Stimulated activated CD4-positive, alpha-beta T cell treated with anti-CD3 and anti-CD28 coated beads, Interleukin-4, amount 100 ng/mL, for 24 hours (primary cell): ENCODE measurements at regions not wholly inside any gene's neighbourhood (a gene's known extent, or its start where the extent isn't known, plus 50 kb on each side); places are given as distances from the start of the nearest gene placed in this dataset.

ENCODE experiments used
- DNase-seq: peaks from one replicate; pipeline ENCODE4 v3.0.0-alpha.2; 2020

GRCh38 chr4:20532871-20533870 is 167.1 kb upstream of the PACRGL start:
- DNase-seq: no peak

- no peak for DNase-seq
Measured at GRCh38 chr4:20538905-20539304, 161.4 kb upstream of the PACRGL start.

- no peak for DNase-seq
Measured at GRCh38 chr4:20543131-20543530, 157.1 kb upstream of the PACRGL start.

GRCh38 chr4:20544645-20545044 is 155.6 kb upstream of the PACRGL start:
- no peak for DNase-seq

GRCh38 chr4:20552004-20552403 is 148.3 kb upstream of the PACRGL start:
- DNase-seq: no peak

GRCh38 chr4:20554134-20554533 is 146.1 kb upstream of the PACRGL start:
- no peak for DNase-seq

GRCh38 chr4:20565075-20565721 is 135.1 kb upstream of the PACRGL start:
- DNase-seq: no peak

- DNase-seq: no peak
Measured at GRCh38 chr4:20570981-20571715, 129.1 kb upstream of the PACRGL start.

GRCh38 chr4:20572976-20573375 is 127.3 kb upstream of the PACRGL start:
- DNase-seq: no peak

- DNase-seq: no peak
Measured at GRCh38 chr4:20574986-20575385, 125.3 kb upstream of the PACRGL start.

- DNase-seq: no peak
Measured at GRCh38 chr4:20575486-20575885, 124.8 kb upstream of the PACRGL start.

GRCh38 chr4:20576861-20577260 is 123.4 kb upstream of the PACRGL start:
- DNase-seq: no peak

- DNase-seq: no peak
Measured at GRCh38 chr4:20577702-20578101, 122.6 kb upstream of the PACRGL start.

GRCh38 chr4:20580907-20581306 is 119.4 kb upstream of the PACRGL start:
- DNase-seq: no peak

- no peak for DNase-seq
Measured at GRCh38 chr4:20589436-20589835, 110.8 kb upstream of the PACRGL start.

GRCh38 chr4:20590849-20591248 is 109.4 kb upstream of the PACRGL start:
- DNase-seq: no peak

- DNase-seq: no peak
Measured at GRCh38 chr4:20591571-20591970, 108.7 kb upstream of the PACRGL start.

GRCh38 chr4:20592013-20592412 is 108.2 kb upstream of the PACRGL start:
- no peak for DNase-seq

GRCh38 chr4:20592663-20593062 is 107.6 kb upstream of the PACRGL start:
- DNase-seq: no peak

GRCh38 chr4:20598626-20599025 is 101.6 kb upstream of the PACRGL start:
- no peak for DNase-seq

GRCh38 chr4:20603671-20604313 is 96.5 kb upstream of the PACRGL start:
- no peak for DNase-seq

- DNase-seq: no peak
Measured at GRCh38 chr4:20612313-20612712, 87.9 kb upstream of the PACRGL start.

GRCh38 chr4:20614816-20615215 is 85.4 kb upstream of the PACRGL start:
- DNase-seq: no peak
